ENCODE measurements at regions not wholly inside any gene's neighbourhood (a gene's known extent, or its start where the extent isn't known, plus 50 kb on each side); places are given as distances from the start of the nearest gene placed in this dataset.
"Not testable (repeated sequence)": the region's sequence is repeated elsewhere in the genome, so short reads cannot be mapped to it uniquely, and the experiment has no call there.

GRCh38 chr7:118404211-118404610 lies 179.7 kb downstream of the ANKRD7 start:
- no peaks in the 10 kb centered on the region for H3K9me3 ChIP-seq
- TF ChIP-seq CTCF (IDR thresholded peaks at IDR 0.05): no peak
- no peak for DNase-seq
- intact Hi-C loops (cut with DNase I): no loop called here
- no peak for ATAC-seq
- no peaks in the 10 kb centered on the region for H3K4me1 ChIP-seq
- 95 to 96% methylated on average over 2 of the region's 2 CpGs for WGBS, 2 donors
- no peak overlapping the region for H3K4me3 ChIP-seq
- no peaks in the 10 kb centered on the region for H3K36me3 ChIP-seq
- H3K27ac ChIP-seq: no peak overlapping the region
- H3K27me3 ChIP-seq: no peaks in the 10 kb centered on the region

GRCh38 chr7:118418433-118418832 lies 193.9 kb downstream of the ANKRD7 start:
- DNase-seq: no peak
- Histone ChIP-seq H3K36me3 (no peaks in the 10 kb centered on the region), H3K4me1 (no peaks in the 10 kb centered on the region), H3K27ac (no peak overlapping the region), H3K27me3 (no peaks in the 10 kb centered on the region), H3K9me3 (no peaks in the 10 kb centered on the region), H3K4me3 (no peak overlapping the region)
- TF ChIP-seq CTCF (IDR thresholded peaks at IDR 0.05): no peak
- intact Hi-C loops (cut with DNase I): no loop called here
- WGBS, 2 donors: 64 to 70% methylated on average over 1 of the region's 1 CpG
- ATAC-seq: no peak

- intact Hi-C loops (cut with DNase I): no loop called here
- Histone ChIP-seq H3K9me3 (no peaks in the 10 kb centered on the region), H3K4me1 (no peaks in the 10 kb centered on the region), H3K27ac (no peak overlapping the region), H3K36me3 (no peaks in the 10 kb centered on the region), H3K4me3 (no peak overlapping the region), H3K27me3 (no peaks in the 10 kb centered on the region)
- DNase-seq (no peak), ATAC-seq (no peak)
- TF ChIP-seq CTCF (IDR thresholded peaks at IDR 0.05): no peak
- 76 to 89% methylated on average over 2 of the region's 2 CpGs for whole genome bisulfite sequencing, 2 donors
Measured at GRCh38 chr7:118420888-118421287, 196.4 kb downstream of the ANKRD7 start.

- Histone ChIP-seq H3K4me1 (no peaks in the 10 kb centered on the region), H3K27me3 (no peaks in the 10 kb centered on the region), H3K4me3 (no peak overlapping the region), H3K27ac (no peak overlapping the region), H3K9me3 (peaks cover 0 to 10% (median 0%) of the 10 kb centered on the region in 11 donors), H3K36me3 (no peaks in the 10 kb centered on the region)
- WGBS, 2 donors: 54 to 62% methylated on average over 3 of the region's 3 CpGs
- ATAC-seq: no peak
- intact Hi-C loops (cut with DNase I): no loop called here
- DNase-seq: no peak
- TF ChIP-seq CTCF (IDR thresholded peaks at IDR 0.05): no peak
Measured at GRCh38 chr7:118429141-118429540, 204.6 kb downstream of the ANKRD7 start.

GRCh38 chr7:118436663-118437062 lies 212.2 kb downstream of the ANKRD7 start:
- H3K36me3 ChIP-seq: no peaks in the 10 kb centered on the region
- H3K4me3 ChIP-seq: no peak overlapping the region
- H3K27me3 ChIP-seq: no peaks in the 10 kb centered on the region
- no peak overlapping the region for H3K27ac ChIP-seq
- intact Hi-C loops (cut with DNase I): no loop called here
- H3K9me3 ChIP-seq: peaks cover 0 to 23% (median 4%) of the 10 kb centered on the region in 11 donors
- 55 to 59% methylated on average over 5 of the region's 5 CpGs for WGBS, 2 donors
- H3K4me1 ChIP-seq: no peaks in the 10 kb centered on the region
- TF ChIP-seq CTCF (IDR thresholded peaks at IDR 0.05): no peak
- DNase-seq (no peak), ATAC-seq (no peak)

GRCh38 chr7:118449030-118449429 lies 224.5 kb downstream of the ANKRD7 start:
- 100% methylated on average over 1 of the region's 1 CpG for WGBS, 2 donors
- H3K36me3 ChIP-seq; H3K27ac ChIP-seq; intact Hi-C loops (cut with DNase I); H3K4me3 ChIP-seq; H3K4me1 ChIP-seq; H3K27me3 ChIP-seq; ATAC-seq; H3K9me3 ChIP-seq; DNase-seq: not testable (repeated sequence)

Data from heart right ventricle (tissue), 16 donors.